IPS-18a (cell line): ENCODE measurements at regions not wholly inside any gene's neighbourhood (a gene's known extent, or its start where the extent isn't known, plus 50 kb on each side); places are given as distances from the start of the nearest gene placed in this dataset.
"Not testable (repeated sequence)": the region's sequence is repeated elsewhere in the genome, so short reads cannot be mapped to it uniquely, and the experiment has no call there.

Experiments
- H3K27ac ChIP-seq: one replicate; pipeline ENCODE4 v1.5.1; 2013; ENCODE audit warnings: low read length
- H3K27me3 ChIP-seq: one replicate; pipeline ENCODE4 v1.6.1; 2013; ENCODE audit warnings: mild to moderate bottlenecking, low read length; ENCODE audit not compliant: control insufficient read depth, insufficient read depth
- H3K36me3 ChIP-seq: one replicate; pipeline ENCODE4 v1.6.1; 2013; ENCODE audit warnings: low read depth, low read length; ENCODE audit not compliant: control insufficient read depth
- H3K4me1 ChIP-seq: one replicate; pipeline ENCODE4 v1.6.1; 2013; ENCODE audit warnings: low read depth, low read length; ENCODE audit not compliant: control insufficient read depth
- H3K4me3 ChIP-seq: one replicate; pipeline ENCODE4 v1.5.1; 2013; ENCODE audit warnings: low read length
- H3K9ac ChIP-seq: one replicate; pipeline ENCODE4 v1.6.1; 2013; ENCODE audit warnings: mild to moderate bottlenecking, low read length, moderate library complexity
- H3K9me3 ChIP-seq: one replicate; pipeline ENCODE4 v1.6.1; 2013; ENCODE audit warnings: low read depth, low read length; ENCODE audit not compliant: control insufficient read depth

DNA sequence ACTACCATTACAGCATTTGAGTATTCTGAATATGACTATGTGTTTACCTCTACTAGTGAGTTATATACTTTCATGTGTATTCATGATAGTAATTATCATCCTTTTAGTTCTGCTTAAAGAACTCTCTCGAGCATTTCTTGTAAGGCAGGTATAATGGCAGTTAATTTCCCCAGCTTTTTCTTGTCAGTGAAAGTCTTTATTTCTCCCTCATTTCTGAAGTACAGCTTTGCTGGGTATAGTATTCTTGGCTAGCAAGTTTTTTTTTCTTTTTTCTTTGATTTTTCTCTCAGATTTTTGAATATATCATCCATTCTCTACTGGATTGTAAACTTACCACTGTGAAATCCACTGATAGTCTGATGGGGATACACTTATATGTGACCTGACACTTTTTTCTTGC lies 165.9 kb upstream of the ARHGAP5 start:
- no peaks in the 10 kb centered on the region for H3K9me3 ChIP-seq
- H3K27me3 ChIP-seq: no peaks in the 10 kb centered on the region
- H3K4me3 ChIP-seq: no peak overlapping the region
- H3K27ac ChIP-seq: no peak overlapping the region
- H3K36me3 ChIP-seq: no peaks in the 10 kb centered on the region
- no peaks in the 10 kb centered on the region for H3K4me1 ChIP-seq
- no peak overlapping the region for H3K9ac ChIP-seq

DNA sequence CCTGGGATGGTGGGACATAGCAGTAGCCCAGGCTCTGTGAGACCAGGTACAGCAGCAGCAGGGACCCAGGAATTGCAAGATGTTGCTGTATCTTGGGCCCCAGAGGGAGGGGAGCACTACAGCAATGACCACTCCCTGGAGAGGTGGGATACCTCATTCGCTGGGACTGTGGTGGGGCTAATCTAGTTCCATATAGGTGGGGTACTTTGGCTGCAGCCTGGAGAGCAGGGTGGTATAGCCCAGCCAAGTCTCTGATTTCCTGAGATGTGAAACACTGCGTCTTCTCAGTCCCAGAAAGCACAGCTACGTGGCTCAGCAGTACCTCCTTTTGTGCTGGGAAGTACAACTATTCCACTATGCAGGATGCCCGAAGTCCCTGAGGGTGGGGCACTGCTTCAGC lies 163.7 kb upstream of the ARHGAP5 start:
- Histone ChIP-seq H3K9ac (no peak overlapping the region), H3K27ac (no peak overlapping the region), H3K27me3 (no peaks in the 10 kb centered on the region), H3K4me1 (no peaks in the 10 kb centered on the region), H3K4me3 (no peak overlapping the region), H3K9me3 (no peaks in the 10 kb centered on the region), H3K36me3 (no peaks in the 10 kb centered on the region)

DNA sequence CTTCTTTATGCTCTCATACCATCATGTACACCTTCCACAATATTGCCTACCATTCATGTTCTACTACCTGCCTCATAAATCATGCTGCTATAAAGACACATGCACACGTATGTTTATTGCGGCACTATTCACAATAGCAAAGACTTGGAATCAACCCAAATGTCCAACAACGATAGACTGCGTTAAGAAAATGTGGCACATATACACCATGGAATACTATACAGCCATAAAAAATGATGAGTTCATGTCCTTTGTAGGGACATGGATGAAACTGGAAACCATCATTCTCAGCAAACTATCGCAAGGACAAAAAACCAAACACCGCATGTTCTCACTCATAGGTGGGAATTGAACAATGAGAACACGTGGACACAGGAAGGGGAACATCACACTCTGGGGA lies 158.8 kb upstream of the ARHGAP5 start:
- not testable (repeated sequence) for H3K27ac ChIP-seq, H3K9ac ChIP-seq, H3K36me3 ChIP-seq, H3K27me3 ChIP-seq, H3K9me3 ChIP-seq, H3K4me3 ChIP-seq, H3K4me1 ChIP-seq

DNA sequence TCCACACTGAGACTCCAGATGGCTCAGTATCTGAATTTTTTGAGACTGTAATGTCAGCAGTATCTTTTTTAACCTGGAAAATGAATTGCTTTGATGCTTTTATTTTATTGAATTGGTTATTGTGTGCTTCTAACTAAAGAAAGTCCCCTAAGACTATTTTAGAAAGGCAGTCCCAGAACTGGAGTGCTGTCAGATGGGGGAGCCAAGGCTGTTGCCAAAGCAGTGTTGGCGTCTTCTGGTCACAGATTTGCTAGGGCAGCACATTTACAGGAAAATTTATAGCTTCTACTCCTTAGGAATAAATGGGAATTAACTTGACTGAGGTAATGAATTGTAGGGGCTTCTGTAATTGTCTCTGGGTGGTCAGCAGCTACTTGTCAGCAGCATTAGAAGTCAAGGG lies 157.1 kb upstream of the ARHGAP5 start:
- Histone ChIP-seq H3K36me3 (no peaks in the 10 kb centered on the region), H3K4me1 (no peaks in the 10 kb centered on the region), H3K27me3 (no peaks in the 10 kb centered on the region), H3K9me3 (no peaks in the 10 kb centered on the region), H3K4me3 (no peak overlapping the region), H3K27ac (no peak overlapping the region), H3K9ac (no peak overlapping the region)

DNA sequence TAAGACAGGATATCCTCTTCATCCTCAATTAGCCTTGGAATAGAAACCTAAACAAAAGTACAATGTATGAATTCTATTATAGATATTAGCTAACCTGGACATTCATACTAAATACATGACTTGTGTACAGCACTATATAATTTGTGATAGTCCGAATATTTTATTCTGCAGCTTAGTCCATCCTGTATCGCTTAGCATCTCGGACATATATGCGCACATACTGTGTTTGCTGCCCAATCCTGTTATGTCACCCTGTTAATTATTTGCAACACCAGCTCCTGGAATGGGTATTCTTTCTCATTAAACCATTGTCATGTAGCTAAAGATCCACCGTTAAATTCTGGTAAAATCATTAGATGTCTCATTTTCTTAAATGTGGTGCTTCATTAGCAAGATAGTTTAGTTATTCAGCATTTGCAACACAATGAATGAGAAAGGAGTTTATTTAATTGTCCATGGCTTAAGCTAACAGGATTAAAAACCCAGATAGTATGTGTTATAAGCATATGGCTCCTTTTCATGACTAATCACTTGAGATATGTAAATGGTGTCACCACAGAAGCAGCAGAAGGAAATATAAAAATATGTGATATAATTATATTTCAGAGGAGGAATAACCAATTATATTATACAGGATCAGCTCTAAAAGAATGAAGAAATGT lies 156.0 kb upstream of the ARHGAP5 start:
- Histone ChIP-seq H3K9ac (no peak overlapping the region), H3K36me3 (no peaks in the 10 kb centered on the region), H3K4me1 (no peaks in the 10 kb centered on the region), H3K9me3 (no peaks in the 10 kb centered on the region), H3K4me3 (no peak overlapping the region), H3K27ac (no peak overlapping the region), H3K27me3 (no peaks in the 10 kb centered on the region)

DNA sequence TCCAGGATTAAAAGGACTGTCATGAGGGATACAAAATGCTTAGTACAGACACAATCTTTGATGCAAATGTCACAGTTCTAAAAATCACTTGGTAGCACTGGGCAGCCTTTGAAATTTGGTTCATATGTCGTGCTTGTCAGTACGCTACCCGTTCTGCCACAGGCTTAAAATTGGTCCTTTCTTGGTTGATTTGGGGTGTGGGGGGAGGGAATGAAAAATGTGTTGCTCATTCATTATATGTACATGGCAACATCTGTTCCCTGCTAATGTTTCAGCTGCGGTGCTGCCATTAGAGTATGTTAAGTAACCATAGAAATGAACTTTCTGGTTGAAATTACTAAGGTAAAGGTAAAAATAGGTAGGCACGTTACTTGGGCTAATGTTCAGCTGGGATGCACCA lies 155.4 kb upstream of the ARHGAP5 start:
- H3K4me3 ChIP-seq: no peak overlapping the region
- H3K4me1 ChIP-seq: no peaks in the 10 kb centered on the region
- H3K27me3 ChIP-seq: no peaks in the 10 kb centered on the region
- no peak overlapping the region for H3K27ac ChIP-seq
- no peaks in the 10 kb centered on the region for H3K9me3 ChIP-seq
- H3K36me3 ChIP-seq: no peaks in the 10 kb centered on the region
- no peak overlapping the region for H3K9ac ChIP-seq

DNA sequence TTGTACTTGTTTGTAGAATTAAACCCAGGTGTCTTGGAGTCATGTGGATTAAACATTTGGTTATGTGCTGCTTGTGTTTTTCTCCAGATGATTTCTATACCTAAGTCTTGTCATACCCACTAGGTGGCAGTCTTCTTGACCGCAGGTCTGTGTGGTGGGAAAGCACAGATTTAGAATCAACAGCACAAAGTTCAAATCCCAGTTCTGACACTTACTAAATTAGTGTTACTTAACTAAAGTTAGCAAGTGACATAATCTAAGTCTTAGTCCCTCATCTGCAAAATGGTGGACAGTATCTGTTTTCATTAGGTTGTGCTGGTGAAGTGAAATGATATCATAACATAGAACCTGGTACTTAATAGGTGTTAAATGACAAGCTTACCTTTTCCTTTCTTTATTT lies 151.0 kb upstream of the ARHGAP5 start:
- no peak overlapping the region for H3K27ac ChIP-seq
- no peaks in the 10 kb centered on the region for H3K27me3 ChIP-seq
- H3K9me3 ChIP-seq: no peaks in the 10 kb centered on the region
- H3K36me3 ChIP-seq: no peaks in the 10 kb centered on the region
- H3K4me3 ChIP-seq: no peak overlapping the region
- no peak overlapping the region for H3K9ac ChIP-seq
- peaks cover 5% of the 10 kb centered on the region for H3K4me1 ChIP-seq

DNA sequence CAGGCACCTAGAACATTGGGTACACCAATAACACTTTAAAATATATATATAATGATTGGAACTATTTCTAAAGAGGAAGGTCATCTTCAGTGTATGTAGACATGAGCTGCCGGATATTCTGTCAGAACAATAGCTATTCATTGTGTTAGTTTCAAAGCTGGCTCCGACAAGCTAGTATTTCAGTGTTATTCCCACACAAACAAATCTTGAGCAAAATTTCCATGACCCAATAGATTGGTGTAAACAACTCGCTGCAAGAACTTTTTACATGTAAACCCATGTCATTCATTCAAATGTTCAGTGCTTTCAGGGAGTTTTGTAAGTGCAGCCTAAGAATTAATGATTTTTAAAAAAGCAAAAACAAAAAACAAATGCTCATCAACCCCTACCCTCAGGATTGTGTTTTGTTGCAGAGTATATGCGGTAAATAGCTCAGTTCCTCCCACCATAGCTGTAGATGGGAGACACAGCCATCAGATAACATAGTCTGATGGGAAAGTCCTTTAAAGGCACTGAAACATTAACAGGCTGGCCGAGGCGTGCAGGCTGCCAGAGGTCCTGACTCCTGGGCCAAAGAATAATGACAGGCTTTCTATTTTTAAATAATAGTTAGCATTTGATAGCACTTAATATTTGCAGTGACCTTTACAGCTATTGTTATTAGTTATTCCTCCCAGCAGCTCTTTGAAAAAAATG lies 150.3 kb upstream of the ARHGAP5 start:
- H3K27me3 ChIP-seq: no peaks in the 10 kb centered on the region
- peaks cover 5% of the 10 kb centered on the region for H3K4me1 ChIP-seq
- no peaks in the 10 kb centered on the region for H3K36me3 ChIP-seq
- H3K27ac ChIP-seq: no peak overlapping the region
- no peaks in the 10 kb centered on the region for H3K9me3 ChIP-seq
- no peak overlapping the region for H3K4me3 ChIP-seq
- no peak overlapping the region for H3K9ac ChIP-seq

DNA sequence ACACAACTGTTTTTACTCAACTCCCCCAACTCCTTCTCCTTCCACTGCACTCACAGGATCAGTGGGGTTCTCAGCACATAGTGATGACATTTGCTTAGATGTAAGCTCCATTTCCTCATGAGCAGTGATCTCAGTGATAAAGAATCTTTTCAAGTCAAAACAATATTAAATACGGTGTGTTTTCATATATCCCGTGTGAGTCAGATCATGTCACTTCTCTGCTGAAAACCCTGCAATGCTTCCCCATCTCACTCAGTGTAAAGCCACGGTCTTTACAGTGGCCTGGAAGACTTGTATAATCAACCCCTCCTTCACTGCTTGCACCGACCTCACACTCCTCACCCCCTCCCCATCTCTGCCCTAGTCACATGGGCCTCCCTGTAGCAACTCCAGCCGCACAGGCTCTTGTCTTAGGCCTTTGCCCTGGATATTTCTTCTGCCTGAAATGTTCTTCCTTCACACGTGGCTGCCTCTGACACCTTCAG lies 149.7 kb upstream of the ARHGAP5 start:
- Histone ChIP-seq H3K27ac (no peak overlapping the region), H3K27me3 (no peaks in the 10 kb centered on the region), H3K9ac (no peak overlapping the region)

DNA sequence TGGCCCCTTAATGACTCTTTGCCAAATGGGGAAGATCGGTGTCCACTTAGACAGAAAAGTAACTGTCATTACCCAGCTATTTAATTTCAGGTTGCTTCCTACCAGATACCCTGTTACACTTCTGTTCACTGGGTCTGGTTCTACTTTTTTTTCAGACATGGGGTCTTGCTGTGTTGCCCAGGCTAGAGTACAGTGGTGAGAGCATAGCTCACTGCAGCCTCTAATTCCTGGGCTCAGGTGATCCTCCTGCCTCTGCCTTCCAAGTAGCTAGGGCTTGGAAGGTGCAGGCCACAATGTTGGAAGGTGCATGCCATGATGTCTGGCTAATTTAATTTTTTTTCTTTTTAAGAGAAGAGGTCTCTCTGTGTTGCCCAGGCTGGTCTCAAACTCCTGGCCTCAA lies 147.0 kb upstream of the ARHGAP5 start:
- no peak overlapping the region for H3K4me3 ChIP-seq
- H3K9me3 ChIP-seq: no peaks in the 10 kb centered on the region
- peaks cover 21% of the 10 kb centered on the region for H3K4me1 ChIP-seq
- no peak overlapping the region for H3K27ac ChIP-seq
- H3K36me3 ChIP-seq: no peaks in the 10 kb centered on the region
- H3K27me3 ChIP-seq: no peaks in the 10 kb centered on the region
- H3K9ac ChIP-seq: no peak overlapping the region

More for the DNA sequence above, 149.7 kb upstream of the ARHGAP5 start:
- Histone ChIP-seq H3K9me3 (no peaks in the 10 kb centered on the region), H3K4me3 (no peak overlapping the region), H3K4me1 (peaks cover 5% of the 10 kb centered on the region), H3K36me3 (no peaks in the 10 kb centered on the region)

DNA sequence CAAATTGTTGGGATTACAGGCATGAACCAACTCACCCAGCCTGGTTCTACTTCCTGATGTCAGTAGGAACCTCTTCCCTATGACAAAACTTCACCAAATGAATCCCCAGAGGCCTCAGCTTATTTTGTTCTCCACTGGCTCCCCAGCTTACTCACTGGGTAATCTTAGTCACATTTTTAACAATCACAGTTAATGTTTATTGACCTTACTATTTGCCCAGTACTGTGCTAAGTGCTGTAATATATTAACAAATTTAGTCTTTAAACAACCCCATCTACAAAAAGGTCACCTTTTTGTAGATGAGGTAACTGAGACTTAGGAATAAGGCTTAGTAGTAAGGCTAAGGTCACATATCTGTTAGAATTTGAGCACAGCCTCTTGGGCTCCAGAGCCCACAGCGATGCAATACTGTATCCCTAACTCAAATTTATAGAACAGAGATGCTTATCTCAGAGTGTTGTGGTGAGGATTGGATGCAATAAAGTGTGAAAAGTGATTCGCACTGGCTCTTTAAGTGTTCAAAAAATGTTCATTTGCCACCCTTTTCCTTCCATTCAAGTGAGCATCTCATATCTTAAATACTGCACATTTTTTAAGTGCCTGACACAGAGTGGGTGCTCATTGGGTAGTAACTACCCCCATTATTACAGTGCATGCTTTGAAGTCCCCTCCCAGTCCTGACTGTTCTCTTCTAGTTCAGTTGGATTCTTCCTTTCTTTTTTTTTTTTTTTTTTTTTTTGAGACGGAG lies 146.4 kb upstream of the ARHGAP5 start:
- H3K9me3 ChIP-seq: no peaks in the 10 kb centered on the region
- no peak overlapping the region for H3K9ac ChIP-seq
- no peak overlapping the region for H3K27ac ChIP-seq
- H3K4me3 ChIP-seq: no peak overlapping the region
- no peaks in the 10 kb centered on the region for H3K36me3 ChIP-seq
- H3K27me3 ChIP-seq: no peaks in the 10 kb centered on the region
- H3K4me1 ChIP-seq: peaks cover 27% of the 10 kb centered on the region
